ENCODE measurements at regions not wholly inside any gene's neighbourhood (a gene's known extent, or its start where the extent isn't known, plus 50 kb on each side); places are given as distances from the start of the nearest gene placed in this dataset.

DNA sequence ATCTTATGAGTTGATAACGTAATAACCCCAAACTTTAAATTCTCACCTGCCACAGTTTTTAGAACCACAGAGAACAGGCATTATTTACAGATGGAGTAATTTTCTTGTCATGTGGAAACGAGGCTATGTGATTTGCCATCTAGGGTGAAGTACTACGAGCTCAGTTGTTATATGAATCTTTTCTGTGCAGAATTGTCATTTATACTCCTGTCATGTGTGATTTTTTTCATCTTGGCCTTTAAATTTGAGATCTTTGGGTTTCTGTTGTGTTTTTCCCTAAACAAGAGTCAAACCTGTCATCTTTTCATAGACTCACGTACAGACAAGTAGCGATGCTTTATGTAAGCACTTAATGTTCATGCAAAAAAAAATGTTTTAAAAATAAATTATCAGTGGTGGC, 153.7 kb upstream of the TAC1 start:
- no peak for TF ChIP-seq RAD21 (IDR thresholded peaks at IDR 0.05 in 1 of 2, conservative IDR thresholded peaks at IDR 0.05 in 1 of 2; ENCODE audit: low read depth in 2 of 2, low read length in 2 of 2)
- TF ChIP-seq GTF2F1 (IDR thresholded peaks at IDR 0.05; ENCODE audit: borderline replicate concordance, low read depth, low read length): no peak
- TF ChIP-seq POLR2AphosphoS5 (IDR thresholded peaks at IDR 0.05; ENCODE audit: low read depth, low read length): no peak
